ENCODE measurements at regions not wholly inside any gene's neighbourhood (a gene's known extent, or its start where the extent isn't known, plus 50 kb on each side); places are given as distances from the start of the nearest gene placed in this dataset.

- no peak for TF ChIP-seq CTCF (IDR thresholded peaks at IDR 0.05; ENCODE audit: extremely low read depth in 1 of 2, insufficient read depth in 1 of 2, low read depth in 1 of 2, low read length in 2 of 2)
- TF ChIP-seq POLR2A (IDR thresholded peaks at IDR 0.05; ENCODE audit: low read depth, low read length) = no peak
- TF ChIP-seq JUN (IDR thresholded peaks at IDR 0.05; ENCODE audit: borderline replicate concordance, insufficient read depth, insufficient read length, low read depth) = no peak
- no peak for TF ChIP-seq GATA2 (IDR thresholded peaks at IDR 0.05; ENCODE audit: insufficient read depth, insufficient read length, low read depth, low read length)
- no peak for TF ChIP-seq MYC (IDR thresholded peaks at IDR 0.05; ENCODE audit: low read depth, low read length)
- no peak for TF ChIP-seq POLR2AphosphoS5 (IDR thresholded peaks at IDR 0.05; ENCODE audit: insufficient read depth, low read depth, low read length)
- no peak for TF ChIP-seq FOS (IDR thresholded peaks at IDR 0.05; ENCODE audit: borderline replicate concordance, insufficient read depth, low read length)
- no peak for TF ChIP-seq EZH2 (IDR thresholded peaks at IDR 0.05; ENCODE audit: borderline replicate concordance, low read depth, low read length, severe bottlenecking)
- TF ChIP-seq MAX (IDR thresholded peaks at IDR 0.05; ENCODE audit: insufficient read depth, insufficient read length) = no peak
Observed at GRCh38 chr21:38600106-38600505, 101.8 kb upstream of the ERG start.

All from endothelial cell of umbilical vein (primary cell).